PC-9 (cell line): ENCODE measurements at regions not wholly inside any gene's neighbourhood (a gene's known extent, or its start where the extent isn't known, plus 50 kb on each side); places are given as distances from the start of the nearest gene placed in this dataset.
A peak's percentile ranks its signal among the peaks of the same experiment; 100 is the strongest.

Experiments used
- BruUV-seq: library from RNA; stranded (reverse); fragments of 400-500 nt; replicated peaks from 2 replicates; lab custom pipeline; 2021; lab: Mats Ljungman, UMichigan
- CTCF ChIA-PET: fragments of 300-600 bp; sonication (Branson Sonifier 250); formaldehyde crosslinking; loops from one replicate; lab custom pipeline; 2022; ENCODE audit warnings: antibody characterized with exemption; lab: Charles Lee
- POLR2A ChIA-PET: fragments of 300-600 bp; sonication (Branson Sonifier 250); formaldehyde crosslinking; loops from one replicate; lab custom pipeline; 2022; ENCODE audit warnings: antibody characterized with exemption; ENCODE audit not compliant: unreplicated experiment; lab: Charles Lee
- DNase-seq, 2 experiments: peaks; one replicate each; pipeline versions ENCODE4 v3.0.0 to v3.0.0-alpha.2; 2015 to 2022; ENCODE audit warnings: mixed read lengths in 1 of 2
- H2AFZ ChIP-seq: fragments of 200-600 bp; sonication (generic); 2 replicates; pipeline ENCODE4 v1.8.1; 2017; ENCODE audit warnings: antibody characterized with exemption
- H3F3A ChIP-seq: fragments of 200-600 bp; sonication (generic); 2 replicates; pipeline ENCODE4 v1.8.1; 2017; ENCODE audit warnings: antibody characterized with exemption, mild to moderate bottlenecking, low read depth; ENCODE audit not compliant: insufficient read depth
- H3K27ac ChIP-seq: fragments of 200-600 bp; sonication (generic); 2 replicates; pipeline ENCODE4 v1.6.1; 2016; ENCODE audit warnings: mixed run types
- H3K27me3 ChIP-seq: fragments of 200-600 bp; sonication (generic); 2 replicates; pipeline ENCODE4 v1.6.1; 2016; ENCODE audit warnings: low read depth, mixed run types; ENCODE audit not compliant: insufficient read depth
- H3K36me3 ChIP-seq: fragments of 200-600 bp; sonication (generic); 2 replicates; pipeline ENCODE4 v1.6.1; 2016; ENCODE audit warnings: low read depth, mixed run types
- H3K4me1 ChIP-seq: fragments of 200-600 bp; sonication (generic); replicated peaks from 2 replicates; pipeline ENCODE4 v1.6.1; 2016; ENCODE audit warnings: mixed run types; ENCODE audit not compliant: insufficient read depth
- H3K4me2 ChIP-seq: fragments of 200-600 bp; sonication (generic); 2 replicates; pipeline ENCODE4 v1.6.1; 2017; ENCODE audit warnings: mixed run types
- H3K4me3 ChIP-seq: fragments of 200-600 bp; sonication (generic); 2 replicates; pipeline ENCODE4 v1.6.1; 2016; ENCODE audit warnings: mixed run types
- H3K79me2 ChIP-seq: fragments of 200-600 bp; sonication (generic); 2 replicates; pipeline ENCODE4 v1.6.1; 2017; ENCODE audit warnings: low read depth, mixed run types
- H3K9me2 ChIP-seq: fragments of 200-600 bp; sonication (generic); 2 replicates; pipeline ENCODE4 v1.8.1; 2017; ENCODE audit warnings: mild to moderate bottlenecking; ENCODE audit not compliant: insufficient read depth
- H3K9me3 ChIP-seq: fragments of 200-600 bp; sonication (generic); 2 replicates; pipeline ENCODE4 v1.8.1; 2016; ENCODE audit warnings: low read depth; ENCODE audit not compliant: insufficient read depth
- H4K20me1 ChIP-seq: fragments of 200-600 bp; sonication (generic); 2 replicates; pipeline ENCODE4 v1.8.1; 2017; ENCODE audit not compliant: insufficient read depth
- EZH2 ChIP-seq: fragments of 200-600 bp; sonication (generic); IDR thresholded peaks from 2 replicates; pipeline ENCODE4 v1.8.0; 2017; ENCODE audit warnings: antibody characterized with exemption, low read depth
- intact Hi-C: fragments of 100-400 bp; cut with micrococcal nuclease; formaldehyde crosslinking; loops from one replicate; pipeline ENCODE4 v1.10.0; 2022; ENCODE audit not compliant: unreplicated experiment
- TF ChIP-seq, protein P1 (sequence below): fragments of 200-600 bp; sonication (generic); conservative IDR thresholded peaks from 2 replicates; pipeline ENCODE4 v1.6.1; 2017; ENCODE audit warnings: mixed run types, antibody characterized with exemption, mild to moderate bottlenecking, moderate library complexity

- peaks cover 13% of the 10 kb centered on the region; the same call in 1 of the 2 replicates for H3F3A ChIP-seq
- H3K27me3 ChIP-seq = no peaks in the 10 kb centered on the region
- intact Hi-C loops = no loop called here
- ChIA-PET POLR2A (no interaction called here), CTCF (no interaction called here)
- H3K9me3 ChIP-seq = no peaks in the 10 kb centered on the region
- no peak overlapping the region for H3K27ac ChIP-seq
- no peak overlapping the region for H3K4me3 ChIP-seq
- no peaks in the 10 kb centered on the region for H3K9me2 ChIP-seq
- no peak for DNase-seq
- H3K4me2 ChIP-seq = no peak overlapping the region
- no peaks in the 10 kb centered on the region for H3K79me2 ChIP-seq
- no peak for TF ChIP-seq EZH2
- TF ChIP-seq, protein P1, sequence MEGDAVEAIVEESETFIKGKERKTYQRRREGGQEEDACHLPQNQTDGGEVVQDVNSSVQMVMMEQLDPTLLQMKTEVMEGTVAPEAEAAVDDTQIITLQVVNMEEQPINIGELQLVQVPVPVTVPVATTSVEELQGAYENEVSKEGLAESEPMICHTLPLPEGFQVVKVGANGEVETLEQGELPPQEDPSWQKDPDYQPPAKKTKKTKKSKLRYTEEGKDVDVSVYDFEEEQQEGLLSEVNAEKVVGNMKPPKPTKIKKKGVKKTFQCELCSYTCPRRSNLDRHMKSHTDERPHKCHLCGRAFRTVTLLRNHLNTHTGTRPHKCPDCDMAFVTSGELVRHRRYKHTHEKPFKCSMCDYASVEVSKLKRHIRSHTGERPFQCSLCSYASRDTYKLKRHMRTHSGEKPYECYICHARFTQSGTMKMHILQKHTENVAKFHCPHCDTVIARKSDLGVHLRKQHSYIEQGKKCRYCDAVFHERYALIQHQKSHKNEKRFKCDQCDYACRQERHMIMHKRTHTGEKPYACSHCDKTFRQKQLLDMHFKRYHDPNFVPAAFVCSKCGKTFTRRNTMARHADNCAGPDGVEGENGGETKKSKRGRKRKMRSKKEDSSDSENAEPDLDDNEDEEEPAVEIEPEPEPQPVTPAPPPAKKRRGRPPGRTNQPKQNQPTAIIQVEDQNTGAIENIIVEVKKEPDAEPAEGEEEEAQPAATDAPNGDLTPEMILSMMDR = no peak
- H3K36me3 ChIP-seq = no peaks in the 10 kb centered on the region
- H4K20me1 ChIP-seq = no peaks in the 10 kb centered on the region
- BruUV-seq = no TSS peak
- peaks cover 28% of the 10 kb centered on the region for H3K4me1 ChIP-seq
- H2AFZ ChIP-seq = no peak overlapping the region
Measured at GRCh38 chr10:113987156-113987555, 56.5 kb upstream of the ADRB1 start.

- Histone ChIP-seq H3K9me3 (no peaks in the 10 kb centered on the region), H3K4me1 (peaks cover 22% of the 10 kb centered on the region), H3K4me3 (no peak overlapping the region), H3K27ac (no peak overlapping the region), H4K20me1 (no peaks in the 10 kb centered on the region), H3K79me2 (no peaks in the 10 kb centered on the region), H3K27me3 (no peaks in the 10 kb centered on the region), H3K9me2 (no peaks in the 10 kb centered on the region), H2AFZ (no peak overlapping the region), H3F3A (peaks cover 9% of the 10 kb centered on the region; the same call in 1 of the 2 replicates), H3K36me3 (no peaks in the 10 kb centered on the region), H3K4me2 (no peak overlapping the region)
- intact Hi-C loops = no loop called here
- TF ChIP-seq EZH2 = no peak
- TF ChIP-seq, protein P1 = no peak
- POLR2A ChIA-PET = no interaction called here
- BruUV-seq = no TSS peak
- CTCF ChIA-PET = no interaction called here
- peak in 1 of 2 experiments; percentile 55 for DNase-seq
Measured at GRCh38 chr10:113987805-113988204, 55.9 kb upstream of the ADRB1 start.

GRCh38 chr10:113988535-113988934 lies 55.1 kb upstream of the ADRB1 start:
- H3K4me3 ChIP-seq = no peak overlapping the region
- POLR2A ChIA-PET = no interaction called here
- H3K36me3 ChIP-seq = no peaks in the 10 kb centered on the region
- H3K4me2 ChIP-seq = no peak overlapping the region
- no peaks in the 10 kb centered on the region for H3K79me2 ChIP-seq
- H3K27ac ChIP-seq = no peak overlapping the region
- no peaks in the 10 kb centered on the region for H3K9me2 ChIP-seq
- intact Hi-C loops = no loop called here
- H3K9me3 ChIP-seq = no peaks in the 10 kb centered on the region
- H3K27me3 ChIP-seq = no peaks in the 10 kb centered on the region
- no peak for TF ChIP-seq EZH2
- TF ChIP-seq, protein P1 = no peak
- no peak overlapping the region for H2AFZ ChIP-seq
- H3K4me1 ChIP-seq = peaks cover 14% of the 10 kb centered on the region
- DNase-seq = no peak
- H3F3A ChIP-seq = peaks cover 2% of the 10 kb centered on the region; the same call in 1 of the 2 replicates
- no TSS peak for BruUV-seq
- H4K20me1 ChIP-seq = no peaks in the 10 kb centered on the region
- CTCF ChIA-PET = no interaction called here
